ENCODE measurements at regions not wholly inside any gene's neighbourhood (a gene's known extent, or its start where the extent isn't known, plus 50 kb on each side); places are given as distances from the start of the nearest gene placed in this dataset.

- TF ChIP-seq TAF1 (IDR thresholded peaks at IDR 0.05; ENCODE audit: borderline replicate concordance, insufficient read depth, low read length) (no peak), FOXP2 (optimal IDR thresholded peaks at IDR 0.05; ENCODE audit: borderline replicate concordance, extremely low read depth, extremely low read length, insufficient read depth) (no peak), POLR2AphosphoS5 (IDR thresholded peaks at IDR 0.05; ENCODE audit: low read depth, low read length) (no peak), SIN3A (IDR thresholded peaks at IDR 0.05; ENCODE audit: borderline replicate concordance, insufficient read depth, low read length) (no peak), REST (IDR thresholded peaks at IDR 0.05; ENCODE audit: insufficient read depth in 1 of 2, low read depth in 2 of 2, low read length in 2 of 2) (no peak)
Observed at GRCh38 chr7:68511281-68511680, 1087.0 kb upstream of the AUTS2 start.

- TF ChIP-seq SIN3A (IDR thresholded peaks at IDR 0.05; ENCODE audit: borderline replicate concordance, insufficient read depth, low read length) (no peak), TAF1 (IDR thresholded peaks at IDR 0.05; ENCODE audit: borderline replicate concordance, insufficient read depth, low read length) (no peak), REST (IDR thresholded peaks at IDR 0.05; ENCODE audit: insufficient read depth in 1 of 2, low read depth in 2 of 2, low read length in 2 of 2) (no peak), FOXP2 (optimal IDR thresholded peaks at IDR 0.05; ENCODE audit: borderline replicate concordance, extremely low read depth, extremely low read length, insufficient read depth) (no peak), POLR2AphosphoS5 (IDR thresholded peaks at IDR 0.05; ENCODE audit: low read depth, low read length) (no peak)
Observed at GRCh38 chr7:68512466-68512865, 1085.8 kb upstream of the AUTS2 start.

- TF ChIP-seq POLR2AphosphoS5 (IDR thresholded peaks at IDR 0.05; ENCODE audit: low read depth, low read length) (no peak), SIN3A (IDR thresholded peaks at IDR 0.05; ENCODE audit: borderline replicate concordance, insufficient read depth, low read length) (no peak), TAF1 (IDR thresholded peaks at IDR 0.05; ENCODE audit: borderline replicate concordance, insufficient read depth, low read length) (no peak), FOXP2 (optimal IDR thresholded peaks at IDR 0.05; ENCODE audit: borderline replicate concordance, extremely low read depth, extremely low read length, insufficient read depth) (no peak), REST (IDR thresholded peaks at IDR 0.05; ENCODE audit: insufficient read depth in 1 of 2, low read depth in 2 of 2, low read length in 2 of 2) (no peak)
Observed at GRCh38 chr7:68518060-68518459, 1080.2 kb upstream of the AUTS2 start.

- TF ChIP-seq SIN3A (IDR thresholded peaks at IDR 0.05; ENCODE audit: borderline replicate concordance, insufficient read depth, low read length) (no peak), REST (IDR thresholded peaks at IDR 0.05; ENCODE audit: insufficient read depth in 1 of 2, low read depth in 2 of 2, low read length in 2 of 2) (no peak), POLR2AphosphoS5 (IDR thresholded peaks at IDR 0.05; ENCODE audit: low read depth, low read length) (no peak), TAF1 (IDR thresholded peaks at IDR 0.05; ENCODE audit: borderline replicate concordance, insufficient read depth, low read length) (no peak)
Observed at GRCh38 chr7:68524126-68524525, 1074.1 kb upstream of the AUTS2 start.

GRCh38 chr7:68529221-68529620, 1069.1 kb upstream of the AUTS2 start:
- TF ChIP-seq REST (IDR thresholded peaks at IDR 0.05; ENCODE audit: insufficient read depth in 1 of 2, low read depth in 2 of 2, low read length in 2 of 2), result no peak
- TF ChIP-seq SIN3A (IDR thresholded peaks at IDR 0.05; ENCODE audit: borderline replicate concordance, insufficient read depth, low read length), result no peak
- TF ChIP-seq POLR2AphosphoS5 (IDR thresholded peaks at IDR 0.05; ENCODE audit: low read depth, low read length), result no peak
- no peak for TF ChIP-seq TAF1 (IDR thresholded peaks at IDR 0.05; ENCODE audit: borderline replicate concordance, insufficient read depth, low read length)
- TF ChIP-seq FOXP2 (optimal IDR thresholded peaks at IDR 0.05; ENCODE audit: borderline replicate concordance, extremely low read depth, extremely low read length, insufficient read depth), result no peak

Measured in PFSK-1 (cell line).